ENCODE measurements at regions not wholly inside any gene's neighbourhood (a gene's known extent, or its start where the extent isn't known, plus 50 kb on each side); places are given as distances from the start of the nearest gene placed in this dataset.

GRCh38 chr3:189577050-189577951 lies 53.9 kb upstream of the TP63 start:
- TF ChIP-seq CTCF (IDR thresholded peaks at IDR 0.05; ENCODE audit: insufficient read depth, low read length) (no peak), POLR2AphosphoS5 (IDR thresholded peaks at IDR 0.05; ENCODE audit: low read depth) (no peak), GABPA (IDR thresholded peaks at IDR 0.05; ENCODE audit: low read depth) (no peak), REST (IDR thresholded peaks at IDR 0.05; ENCODE audit: insufficient replicate concordance, low read depth) (no peak)

All from HL-60 (cell line).